ENCODE measurements at regions not wholly inside any gene's neighbourhood (a gene's known extent, or its start where the extent isn't known, plus 50 kb on each side); places are given as distances from the start of the nearest gene placed in this dataset.
"Not testable (repeated sequence)": the region's sequence is repeated elsewhere in the genome, so short reads cannot be mapped to it uniquely, and the experiment has no call there.

GRCh38 chr9:12424243-12424642 is 268.9 kb upstream of the TYRP1 start:
- no peak for DNase-seq (ENCODE audit: low spot score)

GRCh38 chr9:12425878-12426864 is 267.0 kb upstream of the TYRP1 start:
- DNase-seq (ENCODE audit: low spot score), result peak; percentile 3

- DNase-seq (ENCODE audit: low spot score), result no peak
Measured at GRCh38 chr9:12439267-12439666, 253.9 kb upstream of the TYRP1 start.

- DNase-seq (ENCODE audit: low spot score), result not testable (repeated sequence)
Measured at GRCh38 chr9:12441080-12441479, 252.1 kb upstream of the TYRP1 start.

- no peak for DNase-seq (ENCODE audit: low spot score)
Measured at GRCh38 chr9:12441506-12441905, 251.7 kb upstream of the TYRP1 start.

GRCh38 chr9:12448246-12448645 is 244.9 kb upstream of the TYRP1 start:
- no peak for DNase-seq (ENCODE audit: low spot score)

GRCh38 chr9:12457237-12457636 is 235.9 kb upstream of the TYRP1 start:
- DNase-seq (ENCODE audit: low spot score), result no peak

- no peak for DNase-seq (ENCODE audit: low spot score)
Measured at GRCh38 chr9:12461763-12462460, 231.3 kb upstream of the TYRP1 start.

- DNase-seq (ENCODE audit: low spot score), result no peak
Measured at GRCh38 chr9:12462861-12463260, 230.3 kb upstream of the TYRP1 start.

GRCh38 chr9:12463641-12464040 is 229.5 kb upstream of the TYRP1 start:
- DNase-seq (ENCODE audit: low spot score), result no peak

- DNase-seq (ENCODE audit: low spot score), result no peak
Measured at GRCh38 chr9:12464400-12464799, 228.8 kb upstream of the TYRP1 start.

GRCh38 chr9:12464910-12465512 is 228.2 kb upstream of the TYRP1 start:
- peak; percentile 14 for DNase-seq (ENCODE audit: low spot score)

- no peak for DNase-seq (ENCODE audit: low spot score)
Measured at GRCh38 chr9:12469084-12469483, 224.1 kb upstream of the TYRP1 start.

GRCh38 chr9:12494411-12494810 is 198.8 kb upstream of the TYRP1 start:
- DNase-seq (ENCODE audit: low spot score), result no peak

- no peak for DNase-seq (ENCODE audit: low spot score)
Measured at GRCh38 chr9:12497790-12498189, 195.4 kb upstream of the TYRP1 start.

- no peak for DNase-seq (ENCODE audit: low spot score)
Measured at GRCh38 chr9:12502520-12502919, 190.7 kb upstream of the TYRP1 start.

GRCh38 chr9:12503606-12504122 is 189.5 kb upstream of the TYRP1 start:
- DNase-seq (ENCODE audit: low spot score), result no peak

- DNase-seq (ENCODE audit: low spot score), result no peak
Measured at GRCh38 chr9:12510551-12510950, 182.6 kb upstream of the TYRP1 start.

GRCh38 chr9:12511726-12512125 is 181.5 kb upstream of the TYRP1 start:
- no peak for DNase-seq (ENCODE audit: low spot score)

GRCh38 chr9:12516031-12516430 is 177.2 kb upstream of the TYRP1 start:
- DNase-seq (ENCODE audit: low spot score), result no peak

- no peak for DNase-seq (ENCODE audit: low spot score)
Measured at GRCh38 chr9:12516573-12516972, 176.6 kb upstream of the TYRP1 start.

- DNase-seq (ENCODE audit: low spot score), result no peak
Measured at GRCh38 chr9:12538842-12539579, 154.2 kb upstream of the TYRP1 start.

Measured in SW480 (cell line).